22Rv1 (cell line): ENCODE measurements at regions not wholly inside any gene's neighbourhood (a gene's known extent, or its start where the extent isn't known, plus 50 kb on each side); places are given as distances from the start of the nearest gene placed in this dataset.

Source experiments
- H3K27ac ChIP-seq: fragments of 450-650 bp; 2 replicates; pipeline ENCODE4 v1.5.1; 2017
- ZFX ChIP-seq: fragments of 450-650 bp; IDR thresholded peaks from 2 replicates; pipeline ENCODE4 v1.6.1; 2017; ENCODE audit warnings: antibody characterized with exemption, borderline replicate concordance
- TF ChIP-seq, protein P1 (sequence below): fragments of 450-650 bp; IDR thresholded peaks from 2 replicates; pipeline ENCODE4 v1.5.1; 2017; ENCODE audit warnings: mild to moderate bottlenecking

DNA sequence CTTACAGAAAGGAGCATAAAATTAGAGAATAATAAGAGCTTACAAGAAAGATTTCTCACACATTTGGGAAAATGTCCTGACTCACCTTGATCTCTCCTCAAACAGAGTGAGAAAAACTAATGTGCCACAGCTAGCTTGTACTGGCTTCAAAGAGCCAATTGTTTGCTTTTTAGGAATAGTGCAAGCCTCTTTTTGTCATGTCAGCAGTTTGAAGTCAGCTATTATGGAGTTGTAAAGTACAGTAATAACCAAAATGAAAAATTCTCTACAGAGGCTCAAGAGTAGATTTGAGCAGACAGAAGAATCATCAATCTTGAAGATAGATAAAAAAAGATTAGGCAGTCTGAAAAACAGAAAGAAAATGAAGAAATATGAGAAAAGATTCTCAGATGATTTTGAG lies 313.4 kb upstream of the GPR149 start:
- H3K27ac ChIP-seq, result no peak overlapping the region
- no peak for TF ChIP-seq ZFX
- TF ChIP-seq, protein P1, sequence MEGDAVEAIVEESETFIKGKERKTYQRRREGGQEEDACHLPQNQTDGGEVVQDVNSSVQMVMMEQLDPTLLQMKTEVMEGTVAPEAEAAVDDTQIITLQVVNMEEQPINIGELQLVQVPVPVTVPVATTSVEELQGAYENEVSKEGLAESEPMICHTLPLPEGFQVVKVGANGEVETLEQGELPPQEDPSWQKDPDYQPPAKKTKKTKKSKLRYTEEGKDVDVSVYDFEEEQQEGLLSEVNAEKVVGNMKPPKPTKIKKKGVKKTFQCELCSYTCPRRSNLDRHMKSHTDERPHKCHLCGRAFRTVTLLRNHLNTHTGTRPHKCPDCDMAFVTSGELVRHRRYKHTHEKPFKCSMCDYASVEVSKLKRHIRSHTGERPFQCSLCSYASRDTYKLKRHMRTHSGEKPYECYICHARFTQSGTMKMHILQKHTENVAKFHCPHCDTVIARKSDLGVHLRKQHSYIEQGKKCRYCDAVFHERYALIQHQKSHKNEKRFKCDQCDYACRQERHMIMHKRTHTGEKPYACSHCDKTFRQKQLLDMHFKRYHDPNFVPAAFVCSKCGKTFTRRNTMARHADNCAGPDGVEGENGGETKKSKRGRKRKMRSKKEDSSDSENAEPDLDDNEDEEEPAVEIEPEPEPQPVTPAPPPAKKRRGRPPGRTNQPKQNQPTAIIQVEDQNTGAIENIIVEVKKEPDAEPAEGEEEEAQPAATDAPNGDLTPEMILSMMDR, result no peak

DNA sequence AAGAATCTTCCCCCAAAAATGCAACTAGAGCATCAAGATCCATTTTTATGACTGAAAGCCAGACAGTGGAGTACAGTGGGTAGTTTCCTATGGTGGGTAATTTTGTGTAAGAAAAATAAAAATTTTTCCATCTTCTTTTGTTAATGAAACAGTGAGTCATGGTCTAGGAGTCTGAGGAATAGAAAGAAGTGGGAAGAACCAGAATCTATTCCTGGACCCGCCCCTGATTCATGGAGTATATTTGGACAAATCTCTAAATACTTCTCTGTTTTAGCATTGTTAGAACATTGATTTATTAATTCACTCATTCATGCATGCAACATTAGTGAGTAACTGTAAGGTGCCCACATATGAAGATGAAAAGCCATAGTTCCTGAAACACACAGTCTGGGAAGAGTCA lies 304.5 kb upstream of the GPR149 start:
- H3K27ac ChIP-seq, result no peak overlapping the region
- no peak for TF ChIP-seq ZFX
- TF ChIP-seq, protein P1, result no peak

DNA sequence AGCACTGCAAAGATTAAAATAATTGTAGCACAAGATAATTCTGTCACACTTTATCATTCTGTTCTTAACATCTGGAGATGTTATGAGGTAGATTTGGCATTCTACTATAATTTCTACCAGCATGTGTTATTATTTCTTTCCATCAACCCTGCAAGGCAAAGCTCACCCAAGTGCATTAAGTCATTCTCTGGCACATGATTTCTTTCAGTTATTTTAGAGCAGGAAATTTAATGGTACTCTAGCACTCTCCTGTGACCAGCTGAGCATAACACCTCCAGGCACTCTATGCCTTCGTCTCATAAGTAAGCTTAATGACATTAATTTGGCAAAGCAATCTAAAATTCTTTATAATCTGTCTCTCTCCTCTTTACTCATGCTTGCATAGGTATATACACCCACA lies 300.2 kb upstream of the GPR149 start:
- no peak overlapping the region for H3K27ac ChIP-seq
- TF ChIP-seq, protein P1, result peak; percentile 48
- TF ChIP-seq ZFX, result no peak

DNA sequence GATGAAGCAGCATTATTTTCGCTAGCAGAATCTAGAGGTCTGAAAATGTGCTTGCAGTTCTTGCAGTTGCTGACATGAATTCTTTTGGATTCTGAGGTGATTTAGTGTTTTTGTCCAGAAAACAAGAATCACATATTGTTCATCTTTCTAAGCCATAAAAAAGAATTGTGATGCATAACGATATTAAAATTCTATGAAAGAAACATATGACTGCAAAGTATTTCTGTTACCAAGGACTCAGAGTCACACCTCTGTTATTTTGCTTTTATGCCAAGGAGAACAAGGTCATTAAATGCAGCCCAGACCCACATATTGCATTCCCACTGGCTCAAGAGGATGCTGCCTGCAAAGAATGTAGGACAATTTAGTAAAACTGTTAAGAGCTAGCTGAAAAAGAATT lies 299.8 kb upstream of the GPR149 start:
- no peak overlapping the region for H3K27ac ChIP-seq
- TF ChIP-seq ZFX, result no peak
- TF ChIP-seq, protein P1, result no peak

DNA sequence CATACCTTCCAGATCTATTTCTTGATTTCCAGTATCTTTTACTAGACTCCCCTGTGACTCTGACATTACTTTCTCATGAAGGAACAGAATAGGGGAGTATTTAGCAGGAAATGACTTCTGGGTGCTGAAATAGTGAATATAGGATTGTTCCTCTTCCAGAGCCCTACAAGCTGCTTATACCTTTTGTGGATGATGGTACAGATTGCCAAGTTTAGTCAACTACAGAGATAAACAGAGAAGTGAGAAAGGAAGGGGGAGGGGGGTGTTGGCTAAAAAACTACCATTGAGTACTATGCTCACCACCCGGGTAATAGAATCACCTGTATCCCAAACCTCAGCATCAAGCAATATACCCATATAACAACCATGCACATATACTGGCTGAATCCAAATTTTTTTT lies 298.3 kb upstream of the GPR149 start:
- H3K27ac ChIP-seq, result no peak overlapping the region
- no peak for TF ChIP-seq ZFX
- TF ChIP-seq, protein P1, result no peak

DNA sequence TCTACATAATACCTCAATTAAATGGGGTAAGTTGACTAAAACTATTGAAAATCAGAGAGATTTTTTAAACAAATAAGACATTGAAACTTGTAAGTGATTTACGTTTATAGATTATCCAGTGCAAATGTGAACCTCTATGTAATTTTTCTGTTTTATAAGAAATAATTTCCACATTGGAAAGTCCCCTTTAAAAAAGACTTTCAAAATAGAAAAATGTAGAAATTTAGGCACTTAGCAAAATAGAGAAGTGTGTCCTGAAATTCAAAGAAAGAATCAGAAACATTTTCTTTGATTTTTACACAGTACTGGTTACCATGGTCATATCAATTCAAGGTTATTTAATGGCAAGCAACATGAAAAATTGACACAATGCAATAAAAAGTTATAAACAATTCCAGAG lies 290.9 kb upstream of the GPR149 start:
- TF ChIP-seq ZFX, result no peak
- TF ChIP-seq, protein P1, result no peak
- H3K27ac ChIP-seq, result no peak overlapping the region

DNA sequence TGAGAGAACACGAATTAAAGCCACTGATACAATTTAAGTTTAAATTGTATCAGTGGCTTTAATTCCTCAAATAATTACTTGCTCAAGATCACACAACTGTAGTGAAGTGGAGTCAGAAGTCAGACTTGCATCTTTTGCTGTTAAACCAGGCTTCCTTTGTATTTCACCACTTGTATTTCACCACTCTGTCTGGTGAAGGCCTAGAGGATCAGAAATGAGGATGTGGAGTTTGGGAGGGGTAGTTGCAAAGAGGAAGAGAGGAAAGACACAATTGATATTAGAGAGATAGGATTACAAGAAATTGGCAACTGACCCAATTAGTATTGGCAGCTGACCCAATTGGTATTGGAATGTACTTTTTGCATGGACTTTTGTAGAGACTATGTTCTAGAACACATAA lies 288.1 kb upstream of the GPR149 start:
- TF ChIP-seq, protein P1, result no peak
- TF ChIP-seq ZFX, result no peak
- no peak overlapping the region for H3K27ac ChIP-seq
